A172 (cell line): ENCODE measurements at regions not wholly inside any gene's neighbourhood (a gene's known extent, or its start where the extent isn't known, plus 50 kb on each side); places are given as distances from the start of the nearest gene placed in this dataset.
"Not testable (repeated sequence)": the region's sequence is repeated elsewhere in the genome, so short reads cannot be mapped to it uniquely, and the experiment has no call there.

Source experiments
- DNase-seq: peaks from one replicate; pipeline ENCODE4 v3.0.0-alpha.2; 2015; ENCODE audit warnings: low spot score

GRCh38 chr4:12360391-12360790 lies 931.7 kb upstream of the HS3ST1 start:
- no peak for DNase-seq

- no peak for DNase-seq
Observed at GRCh38 chr4:12359420-12359819, 930.7 kb upstream of the HS3ST1 start.

DNA sequence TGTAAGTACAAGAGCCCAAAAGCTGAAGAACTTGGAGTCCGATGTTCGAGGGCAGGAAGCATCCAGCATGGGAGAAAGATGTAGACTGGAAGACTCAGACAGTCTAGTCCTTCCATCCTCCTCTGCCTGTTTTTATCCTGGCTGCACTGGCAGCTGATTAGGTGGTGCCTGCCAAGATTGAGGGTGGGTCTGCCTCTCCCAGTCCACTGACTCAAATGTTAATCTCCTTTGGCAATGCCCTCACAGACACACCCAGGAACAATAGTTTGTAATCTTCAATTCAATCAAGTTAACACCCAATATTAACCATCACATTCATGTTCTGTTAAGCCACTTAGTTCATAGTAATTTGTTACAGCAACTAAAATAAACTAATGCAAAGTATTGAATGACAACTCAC lies 904.4 kb upstream of the HS3ST1 start:
- DNase-seq, result not testable (repeated sequence)

DNA sequence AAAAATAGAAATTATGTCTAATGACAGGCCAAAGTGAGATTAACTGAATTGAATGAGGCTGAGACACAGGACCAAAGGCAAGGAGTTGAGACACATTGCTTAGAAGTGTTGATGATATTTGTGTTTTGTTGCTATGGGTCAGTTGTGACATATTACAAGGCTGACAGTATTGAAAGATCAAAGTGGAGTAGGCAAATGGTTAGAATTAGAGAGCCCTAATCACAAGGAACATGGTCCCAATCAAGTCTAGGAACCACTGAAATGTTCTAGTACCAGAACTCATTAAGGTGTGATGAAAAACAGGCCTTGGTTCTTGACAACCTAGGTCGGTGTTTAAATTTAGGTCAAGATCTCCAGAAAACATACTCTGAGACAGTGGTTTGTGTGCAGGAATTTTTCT lies 896.3 kb upstream of the HS3ST1 start:
- DNase-seq, result no peak

GRCh38 chr4:12319765-12320164 lies 891.1 kb upstream of the HS3ST1 start:
- no peak for DNase-seq

DNA sequence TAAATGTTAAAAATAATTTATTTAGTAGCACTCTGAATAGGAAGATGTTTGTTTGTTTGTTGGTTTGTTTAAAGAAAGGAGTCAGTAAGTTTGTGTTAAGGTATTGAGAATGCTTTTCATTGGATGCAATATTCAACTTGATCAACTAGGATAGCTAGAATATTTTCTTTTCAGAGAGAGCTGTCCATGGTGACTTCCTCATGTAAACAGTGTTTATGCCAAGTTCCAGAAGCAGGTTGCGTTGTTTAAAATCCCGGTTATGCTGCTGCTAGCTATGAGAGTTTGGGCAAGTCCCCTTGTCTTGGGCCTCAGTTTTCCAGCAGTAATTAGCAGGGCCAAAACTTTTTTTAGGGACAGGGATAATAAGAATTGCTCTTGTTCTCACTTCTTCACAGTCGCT lies 876.2 kb upstream of the HS3ST1 start:
- no peak for DNase-seq

- DNase-seq, result no peak
Observed at GRCh38 chr4:12296366-12296765, 867.7 kb upstream of the HS3ST1 start.

DNA sequence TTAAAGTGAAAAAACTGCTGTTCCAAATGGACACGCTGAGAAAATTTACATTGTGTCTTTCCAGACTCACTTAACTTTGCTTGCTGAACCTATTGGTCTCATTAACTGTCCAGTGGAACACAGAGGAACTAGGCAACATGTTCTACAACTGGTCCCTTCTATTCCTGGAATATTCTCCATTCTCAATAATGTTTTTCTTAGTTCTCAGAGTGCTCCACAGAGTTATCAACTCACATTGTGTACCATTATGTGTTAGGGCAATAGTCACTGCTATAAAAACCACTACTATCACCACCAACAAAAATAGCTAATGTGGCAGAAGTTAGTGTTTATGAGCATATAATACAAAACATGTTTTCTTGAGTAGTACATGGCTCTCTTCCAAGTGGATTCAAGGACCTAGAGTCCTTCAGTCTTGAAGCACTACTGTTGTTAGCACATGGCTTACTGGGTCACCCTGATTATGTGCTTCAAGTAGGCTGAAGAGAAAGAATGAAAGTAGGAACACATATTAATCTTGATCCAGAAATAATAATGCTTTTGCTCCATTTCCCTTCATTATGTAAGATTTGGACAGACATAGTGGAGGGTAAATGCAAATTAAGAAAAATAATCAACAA lies 865.3 kb upstream of the HS3ST1 start:
- DNase-seq, result no peak

- no peak for DNase-seq
Observed at GRCh38 chr4:12286351-12286750, 857.7 kb upstream of the HS3ST1 start.

GRCh38 chr4:12270546-12270945 lies 841.9 kb upstream of the HS3ST1 start:
- no peak for DNase-seq

- DNase-seq, result no peak
Observed at GRCh38 chr4:12265554-12265953, 836.9 kb upstream of the HS3ST1 start.

DNA sequence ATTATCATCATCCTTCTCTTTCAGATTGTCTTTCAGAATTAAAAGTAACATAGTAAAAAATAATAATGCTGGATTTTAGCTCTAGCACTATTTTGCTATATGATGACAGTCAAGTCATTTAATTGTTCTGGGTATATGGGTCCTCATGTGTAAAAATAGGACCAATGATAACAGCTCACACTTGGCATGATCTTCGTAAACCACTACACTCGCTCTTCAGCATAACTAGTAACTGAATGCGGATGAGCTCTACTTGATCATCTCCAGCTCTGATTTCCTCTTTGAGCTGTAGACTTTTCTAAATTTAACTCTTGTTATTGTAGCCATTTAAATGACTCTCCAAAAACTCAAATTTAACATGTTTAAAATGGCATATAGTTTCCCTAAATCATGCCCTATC lies 831.8 kb upstream of the HS3ST1 start:
- no peak for DNase-seq

DNA sequence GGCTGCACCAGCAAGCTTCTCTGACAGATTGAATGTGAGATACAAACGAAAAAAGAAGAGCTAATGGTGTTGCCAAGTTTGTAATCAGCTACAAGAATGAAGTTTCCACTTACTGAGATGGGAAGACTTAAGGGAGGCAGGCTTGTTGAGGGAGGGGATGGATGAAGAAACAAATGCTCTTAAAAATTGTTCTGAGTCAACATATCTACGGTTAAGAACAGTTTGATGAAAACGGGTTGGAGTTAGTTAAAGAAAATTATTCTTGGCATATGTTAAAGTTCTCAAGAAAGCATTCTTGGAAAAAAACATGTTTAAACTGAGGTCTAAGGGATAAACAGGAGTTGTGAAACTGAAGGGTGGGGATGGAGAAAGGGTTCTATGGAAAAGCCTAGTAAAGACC lies 816.3 kb upstream of the HS3ST1 start:
- no peak for DNase-seq

- DNase-seq, result no peak
Observed at GRCh38 chr4:12242354-12242753, 813.7 kb upstream of the HS3ST1 start.

DNA sequence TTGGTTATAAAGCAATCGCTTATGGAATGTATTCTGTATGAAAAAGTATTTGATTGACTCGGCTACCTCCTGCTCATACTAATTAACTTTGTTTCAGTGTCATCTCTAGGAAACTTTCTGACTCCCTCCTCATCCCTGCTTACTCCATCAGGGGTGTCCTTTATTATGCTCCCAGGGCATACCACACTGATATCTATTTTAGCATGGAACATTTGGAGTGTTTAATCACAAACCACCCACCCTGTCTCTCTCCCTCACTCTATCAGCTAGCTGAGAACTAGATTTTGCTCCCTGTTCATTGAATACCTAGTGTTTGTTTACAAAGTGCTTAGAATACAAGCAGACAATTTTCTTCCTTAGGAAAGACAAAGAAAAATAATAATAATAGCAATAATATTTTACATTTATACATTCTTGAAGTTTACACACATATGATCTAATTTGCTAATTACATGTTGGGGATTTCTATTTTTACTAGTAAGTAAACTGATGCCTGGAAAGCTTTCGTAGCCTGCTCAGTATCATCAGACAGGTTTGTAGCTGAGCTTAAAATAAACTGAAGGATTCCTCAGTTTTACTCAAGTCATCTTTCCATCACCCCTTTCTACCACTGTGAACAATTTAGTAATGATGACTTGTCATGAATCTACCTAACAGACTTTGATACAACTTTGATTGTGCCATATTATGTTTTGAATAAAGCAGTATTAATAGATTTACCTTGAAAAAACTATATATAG lies 811.4 kb upstream of the HS3ST1 start:
- DNase-seq, result no peak

DNA sequence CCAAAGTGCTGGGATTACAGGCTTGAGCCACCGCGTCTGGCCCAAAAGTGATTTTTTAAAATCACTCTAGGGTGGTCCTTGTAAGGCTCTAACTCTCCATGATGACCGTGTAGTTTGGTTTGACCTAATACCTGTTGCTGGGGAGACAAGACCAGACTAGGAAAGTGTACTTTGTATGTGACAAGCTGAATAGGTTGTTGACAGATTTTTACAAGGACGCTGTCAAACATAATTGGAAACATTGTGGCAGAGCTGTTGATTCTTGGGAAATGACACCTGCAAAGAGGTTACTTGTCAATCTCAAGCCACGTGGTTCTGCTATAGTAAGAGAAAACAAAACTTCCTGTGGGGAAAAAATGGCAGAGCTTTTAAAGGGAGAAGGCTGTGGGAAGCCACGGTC lies 802.4 kb upstream of the HS3ST1 start:
- no peak for DNase-seq

DNA sequence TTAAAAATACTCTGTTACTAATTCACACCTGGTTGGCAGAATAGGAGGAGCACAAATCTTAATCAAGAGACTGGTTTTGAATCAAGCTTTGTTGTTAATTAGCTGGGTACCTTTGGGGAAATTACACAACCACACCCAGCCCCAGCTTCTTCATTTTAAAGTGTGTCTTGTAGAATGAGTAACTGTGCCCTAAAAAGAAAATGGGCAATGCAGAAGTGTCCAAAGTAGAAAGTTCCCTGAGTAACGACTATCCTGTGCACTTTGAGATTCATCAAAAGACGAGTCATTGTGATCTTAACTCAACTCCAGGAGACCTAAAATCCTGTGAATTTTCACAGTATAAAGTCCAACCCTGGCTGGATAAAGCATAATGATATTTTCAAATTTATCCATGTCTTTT lies 792.3 kb upstream of the HS3ST1 start:
- DNase-seq, result no peak

- no peak for DNase-seq
Observed at GRCh38 chr4:12211636-12212035, 782.9 kb upstream of the HS3ST1 start.

GRCh38 chr4:12207396-12207795 lies 778.7 kb upstream of the HS3ST1 start:
- DNase-seq, result no peak

DNA sequence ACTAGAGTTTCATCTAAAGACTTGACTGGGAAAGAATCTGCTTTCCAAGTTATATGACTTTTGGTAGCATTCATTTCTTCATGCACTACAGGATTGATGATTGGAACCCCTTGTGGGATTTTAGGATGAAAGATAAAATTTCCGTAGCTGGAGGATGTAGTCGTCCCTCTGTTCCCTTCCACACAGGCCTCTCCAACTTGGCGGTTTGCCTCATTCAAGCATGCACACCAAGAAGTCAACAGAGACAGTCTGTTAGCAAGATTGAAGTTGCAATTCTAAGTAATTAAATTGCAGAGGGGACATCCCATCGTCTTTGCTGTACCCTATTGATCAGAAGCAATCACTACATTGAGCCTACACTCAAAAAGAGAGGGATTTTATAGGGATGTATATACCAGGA lies 777.4 kb upstream of the HS3ST1 start:
- DNase-seq, result no peak

DNA sequence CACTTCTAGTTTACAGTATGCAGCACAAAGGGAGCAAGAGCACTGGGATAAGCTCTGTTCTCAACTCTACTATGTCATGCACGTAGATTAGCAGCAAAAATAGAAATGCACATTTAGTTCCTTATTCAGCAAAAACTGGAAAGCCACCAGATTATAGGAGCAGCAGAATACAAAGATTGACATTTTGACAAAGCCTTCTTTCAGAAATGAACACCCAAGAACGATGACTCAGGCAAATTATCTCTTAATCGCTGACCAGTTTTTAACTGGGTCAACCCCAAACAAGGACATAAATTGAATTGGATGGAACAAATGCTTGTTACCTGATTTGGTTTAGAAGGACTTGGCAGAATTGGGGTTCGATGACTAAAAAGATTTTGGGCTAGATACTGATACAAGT lies 775.3 kb upstream of the HS3ST1 start:
- no peak for DNase-seq

- no peak for DNase-seq
Observed at GRCh38 chr4:12200226-12200625, 771.5 kb upstream of the HS3ST1 start.

DNA sequence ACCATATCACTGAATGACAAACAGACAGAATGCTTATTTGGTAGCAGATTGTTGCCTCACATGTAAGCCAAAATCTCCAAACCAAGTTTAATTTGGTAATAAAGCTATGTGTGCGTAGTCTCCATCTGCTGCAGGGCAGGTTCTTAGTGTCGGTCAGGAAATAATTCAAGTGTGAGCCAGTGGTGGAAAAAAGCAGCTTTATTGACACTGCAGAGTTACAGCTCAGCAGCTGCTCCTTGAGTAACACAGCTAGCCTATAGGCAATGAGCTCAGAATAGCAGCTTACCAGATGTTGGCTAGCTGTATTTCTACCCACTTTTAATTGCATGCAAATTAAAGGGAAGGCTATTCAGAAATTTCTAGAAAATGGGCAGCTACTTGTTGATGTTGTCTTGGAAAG lies 757.8 kb upstream of the HS3ST1 start:
- no peak for DNase-seq
